SK-N-SH treated with all-trans-retinoic acid at 6 μM for 48 hours (cell line): ENCODE measurements at regions not wholly inside any gene's neighbourhood (a gene's known extent, or its start where the extent isn't known, plus 50 kb on each side); places are given as distances from the start of the nearest gene placed in this dataset.

ENCODE experiments used
- ARNTL ChIP-seq: fragments of 450-650 bp; formaldehyde crosslinking; IDR thresholded peaks from 2 replicates; pipeline ENCODE4 v1.5.0; 2020; ENCODE audit warnings: low read depth, mild to moderate bottlenecking, moderate library complexity, borderline replicate concordance
- ISL1 ChIP-seq: fragments of 250-450 bp; sonication (Bioruptor Pico); IDR thresholded peaks from 2 replicates; pipeline ENCODE4 v2.1.2; 2022; ENCODE audit warnings: mild to moderate bottlenecking, moderate library complexity
- PATZ1 ChIP-seq: fragments of 250-450 bp; sonication (Bioruptor Pico); IDR thresholded peaks from 2 replicates; pipeline ENCODE4 v1.8.0; 2020; ENCODE audit warnings: mild to moderate bottlenecking, moderate library complexity, borderline replicate concordance
- ZNF565 ChIP-seq: fragments of 450-650 bp; formaldehyde crosslinking; conservative IDR thresholded peaks from 2 replicates; pipeline ENCODE4 v1.5.0; 2020; ENCODE audit warnings: low read depth, mild to moderate bottlenecking, moderate library complexity
- ZNF70 ChIP-seq: fragments of 450-650 bp; formaldehyde crosslinking; IDR thresholded peaks from 2 replicates; pipeline ENCODE4 v1.5.0; 2020; ENCODE audit warnings: mild to moderate bottlenecking, moderate library complexity

- TF ChIP-seq ZNF70 (CRISPR knock-in tag) (no peak), ISL1 (CRISPR knock-in tag) (no peak), PATZ1 (CRISPR knock-in tag) (no peak), ARNTL (no peak), ZNF565 (CRISPR knock-in tag) (no peak)
These were observed 133.8 kb upstream of the CST7 start for GRCh38 chr20:24815196-24815815.
